Mesenchymal stem cell (in vitro differentiated cells and primary cell): ENCODE measurements at regions not wholly inside any gene's neighbourhood (a gene's known extent, or its start where the extent isn't known, plus 50 kb on each side); places are given as distances from the start of the nearest gene placed in this dataset.

Source experiments
- DNase-seq: peaks from one replicate; pipeline ENCODE4 v3.0.0-alpha.2; 2013
- H2AFZ ChIP-seq: one replicate; pipeline ENCODE4 v1.6.1; 2013; ENCODE audit warnings: low read depth, mild to moderate bottlenecking, control low read depth, inconsistent platforms, low read length, moderate library complexity
- H2AK5ac ChIP-seq: 2 replicates; pipeline ENCODE4 v1.6.1; 2013; ENCODE audit warnings: low read length, moderate library complexity, mild to moderate bottlenecking, inconsistent platforms; ENCODE audit not compliant: severe bottlenecking
- H2BK120ac ChIP-seq: one replicate; pipeline ENCODE4 v1.6.1; 2013; ENCODE audit warnings: low read depth, mild to moderate bottlenecking, inconsistent platforms, low read length, moderate library complexity
- H2BK12ac ChIP-seq, 2 experiments: one replicate each; pipeline ENCODE4 v1.6.1; 2013; ENCODE audit warnings: inconsistent platforms in 2 of 2, low read length in 2 of 2, mild to moderate bottlenecking in 2 of 2, moderate library complexity in 2 of 2, control low read depth in 1 of 2
- H2BK15ac ChIP-seq: one replicate; pipeline ENCODE4 v1.6.1; 2013; ENCODE audit warnings: mild to moderate bottlenecking, low read depth, inconsistent platforms; ENCODE audit not compliant: poor library complexity, severe bottlenecking
- H2BK5ac ChIP-seq: 2 replicates; pipeline ENCODE4 v1.6.1; 2013; ENCODE audit warnings: low read depth, mild to moderate bottlenecking, low read length, control low read depth, inconsistent platforms; ENCODE audit not compliant: poor library complexity, severe bottlenecking
- H3K14ac ChIP-seq, 2 experiments: one replicate each; pipeline ENCODE4 v1.6.1; 2013; ENCODE audit warnings: inconsistent platforms in 2 of 2, low read length in 2 of 2, control low read depth in 1 of 2, mild to moderate bottlenecking in 1 of 2, moderate library complexity in 1 of 2
- H3K18ac ChIP-seq, 2 experiments: one replicate each; pipeline ENCODE4 v1.6.1; 2013; ENCODE audit warnings: inconsistent platforms in 2 of 2, low read length in 2 of 2, control low read depth in 1 of 2, low read depth in 1 of 2, mild to moderate bottlenecking in 1 of 2
- H3K23ac ChIP-seq, 2 experiments: one replicate each; pipeline ENCODE4 v1.6.1; 2013; ENCODE audit warnings: inconsistent platforms in 2 of 2, low read length in 2 of 2, mild to moderate bottlenecking in 2 of 2, moderate library complexity in 2 of 2, control low read depth in 1 of 2
- H3K27ac ChIP-seq: 2 replicates; pipeline ENCODE4 v1.5.1; 2013; ENCODE audit warnings: mild to moderate bottlenecking, moderate library complexity, low read length, control low read depth, inconsistent platforms; ENCODE audit not compliant: poor library complexity, severe bottlenecking
- H3K27me3 ChIP-seq, 2 experiments: 2 replicates each; pipeline versions ENCODE4 v1.6.1 to v1.7.0; 2013; ENCODE audit warnings: low read length in 2 of 2, mild to moderate bottlenecking in 2 of 2, moderate library complexity in 2 of 2, control low read depth in 1 of 2, inconsistent platforms in 1 of 2; ENCODE audit not compliant: control insufficient read depth in 1 of 2, insufficient read depth in 1 of 2
- H3K36me3 ChIP-seq, 2 experiments: 2 replicates each; pipeline versions ENCODE4 v1.6.1 to v1.7.0; 2013; ENCODE audit warnings: low read length in 2 of 2, control low read depth in 1 of 2, inconsistent platforms in 1 of 2, low read depth in 1 of 2, mild to moderate bottlenecking in 1 of 2; ENCODE audit not compliant: insufficient read depth in 2 of 2, control insufficient read depth in 1 of 2
- H3K4ac ChIP-seq, 2 experiments: one replicate each; pipeline ENCODE4 v1.6.1; 2013; ENCODE audit warnings: inconsistent platforms in 2 of 2, low read length in 2 of 2, mild to moderate bottlenecking in 2 of 2, moderate library complexity in 2 of 2, control low read depth in 1 of 2, low read depth in 1 of 2
- H3K4me1 ChIP-seq: 2 replicates; pipeline ENCODE4 v1.6.1; 2013; ENCODE audit warnings: low read depth, low read length, control low read depth; ENCODE audit not compliant: control insufficient read depth, insufficient read depth
- H3K4me2 ChIP-seq: 2 replicates; pipeline ENCODE4 v1.6.1; 2013; ENCODE audit warnings: low read length, mild to moderate bottlenecking, inconsistent platforms; ENCODE audit not compliant: poor library complexity, severe bottlenecking
- H3K4me3 ChIP-seq, 2 experiments: 2 replicates each; pipeline versions ENCODE4 v1.5.1 to v1.7.0; 2013; ENCODE audit warnings: low read length in 2 of 2, mild to moderate bottlenecking in 2 of 2, control low read depth in 1 of 2, low read depth in 1 of 2; ENCODE audit not compliant: insufficient read depth in 1 of 2
- H3K79me1 ChIP-seq: replicated peaks from 2 replicates; pipeline ENCODE4 v1.6.1; 2013; ENCODE audit warnings: mild to moderate bottlenecking, control low read depth, low read length, inconsistent platforms; ENCODE audit not compliant: poor library complexity, severe bottlenecking
- H3K9ac ChIP-seq: 2 replicates; pipeline ENCODE4 v1.7.0; 2013; ENCODE audit warnings: mild to moderate bottlenecking, low read length, moderate library complexity
- H3K9me3 ChIP-seq: 2 replicates; pipeline ENCODE4 v1.7.0; 2013; ENCODE audit warnings: mild to moderate bottlenecking, low read length; ENCODE audit not compliant: control insufficient read depth
- H4K8ac ChIP-seq: one replicate; pipeline ENCODE4 v1.6.1; 2013; ENCODE audit warnings: inconsistent platforms, mild to moderate bottlenecking, low read length, moderate library complexity
- H4K91ac ChIP-seq: one replicate; pipeline ENCODE4 v1.6.1; 2013; ENCODE audit warnings: mild to moderate bottlenecking, low read length, inconsistent platforms
- WGBS: methylation state at CpG from one replicate; pipeline ENCODE4 v1.1.7; 2013; ENCODE audit warnings: mixed read lengths; 5-methylcytosine and 5-hydroxymethylcytosine counted together

DNA sequence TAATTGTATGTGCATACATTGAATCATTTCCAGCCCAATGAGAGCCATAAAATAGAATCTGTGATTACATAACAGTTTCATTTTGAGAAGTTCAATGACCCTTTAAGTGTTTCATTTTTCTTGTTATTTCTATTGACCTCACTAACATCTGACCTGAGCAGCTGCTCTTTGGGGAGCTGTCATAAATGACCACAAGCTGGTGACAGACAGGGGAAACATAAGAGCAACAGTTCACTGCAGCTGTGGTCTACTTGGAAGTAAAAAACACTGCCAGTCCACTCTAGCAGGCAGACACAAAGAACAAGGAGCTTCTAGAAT is 265.4 kb downstream of the DTWD2 start:
- Histone ChIP-seq H3K18ac (no peak overlapping the region), H3K9ac (no peak overlapping the region), H3K4ac (no peak overlapping the region), H4K8ac (no peak overlapping the region), H3K4me3 (no peak overlapping the region), H3K23ac (no peak overlapping the region), H2AFZ (no peak overlapping the region), H4K91ac (no peak overlapping the region), H3K79me1 (no peaks in the 10 kb centered on the region), H3K27ac (no peak overlapping the region), H2AK5ac (no peak overlapping the region), H3K4me2 (no peak overlapping the region), H2BK5ac (no peak overlapping the region), H3K4me1 (no peaks in the 10 kb centered on the region), H2BK15ac (no peak overlapping the region), H2BK12ac (no peak overlapping the region), H3K27me3 (no peaks in the 10 kb centered on the region), H3K14ac (no peak overlapping the region), H3K36me3 (no peaks in the 10 kb centered on the region), H2BK120ac (no peak overlapping the region), H3K9me3 (no peaks in the 10 kb centered on the region)
- no peak for DNase-seq

DNA sequence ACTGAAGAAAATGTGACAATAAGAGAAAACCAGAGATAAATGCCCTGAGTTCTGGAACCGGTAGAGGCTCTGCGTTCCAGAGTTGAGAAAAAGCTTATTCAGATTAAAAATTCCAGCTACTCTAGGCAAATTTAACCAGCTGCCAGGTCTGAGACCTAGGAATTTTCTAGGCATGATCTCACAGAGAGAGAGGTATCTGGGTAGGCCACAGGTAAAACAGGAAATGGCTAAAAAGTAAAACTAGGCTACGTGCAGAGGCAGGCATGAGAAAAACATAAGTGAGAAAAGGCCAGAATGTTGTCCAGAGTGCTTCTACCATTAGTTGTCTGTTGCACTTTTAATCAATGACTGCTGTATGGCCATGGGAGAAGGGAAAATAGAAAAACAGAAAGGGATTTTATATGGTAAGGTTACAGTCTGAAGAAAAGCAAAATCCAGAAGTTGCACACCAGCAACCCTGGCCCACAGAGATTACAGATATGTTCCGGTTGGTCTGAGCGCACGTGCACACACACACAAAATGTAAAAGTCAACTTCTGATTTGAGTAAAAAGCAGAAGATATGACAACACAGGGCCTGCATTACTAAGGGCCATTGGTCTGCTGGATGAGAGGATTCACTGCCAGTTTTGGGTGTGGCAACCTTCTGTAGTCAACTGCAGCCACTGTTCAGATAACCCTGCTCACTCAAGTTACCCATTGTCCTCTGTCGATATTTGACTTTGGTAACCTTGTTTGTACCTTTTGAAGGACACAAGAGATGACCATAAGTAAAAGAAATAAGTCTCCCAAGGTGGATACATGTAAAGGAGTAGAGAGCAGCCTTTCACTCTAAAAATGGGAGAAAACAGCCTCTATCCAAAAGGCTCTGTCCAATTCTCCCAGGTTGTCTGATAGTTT is 266.0 kb downstream of the DTWD2 start:
- Histone ChIP-seq H4K91ac (no peak overlapping the region), H2AK5ac (no peak overlapping the region), H3K9me3 (no peaks in the 10 kb centered on the region)

DNA sequence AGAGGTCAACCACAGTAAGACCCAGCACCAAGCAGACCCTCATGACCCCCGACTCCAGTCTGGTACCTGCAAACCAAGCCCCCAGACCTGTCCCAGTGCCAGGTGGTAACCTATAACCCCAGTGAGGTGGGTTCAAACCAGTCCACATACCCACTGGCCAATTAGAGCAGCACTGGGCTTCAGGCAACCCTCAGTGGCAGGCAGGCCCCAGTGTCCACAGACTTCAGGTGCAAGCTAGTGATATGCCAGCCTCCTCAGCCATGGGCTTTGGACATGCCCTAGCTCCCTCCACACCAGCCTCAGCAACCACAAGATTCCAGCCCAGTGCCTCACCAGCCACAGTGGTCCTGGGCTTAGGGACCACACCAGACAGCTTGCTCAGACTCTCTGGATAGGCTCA is 276.6 kb downstream of the DTWD2 start:
- H2BK15ac ChIP-seq = no peak overlapping the region
- H4K8ac ChIP-seq = no peak overlapping the region
- peak overlapping the region in 1 of 2 experiments; percentile 56 for H3K18ac ChIP-seq
- no peak overlapping the region for H2BK12ac ChIP-seq
- H3K4me1 ChIP-seq = no peaks in the 10 kb centered on the region
- H3K9ac ChIP-seq = no peak overlapping the region
- H3K79me1 ChIP-seq = no peaks in the 10 kb centered on the region
- no peak for DNase-seq
- no peak overlapping the region for H2AFZ ChIP-seq
- no peaks in the 10 kb centered on the region for H3K36me3 ChIP-seq
- H3K4ac ChIP-seq = no peak overlapping the region
- H3K27me3 ChIP-seq = no peaks in the 10 kb centered on the region
- H3K4me3 ChIP-seq = no peak overlapping the region
- H3K4me2 ChIP-seq = no peak overlapping the region
- no peak overlapping the region for H4K91ac ChIP-seq
- H3K9me3 ChIP-seq = peaks cover 21% of the 10 kb centered on the region
- H2BK5ac ChIP-seq = no peak overlapping the region
- no peak overlapping the region for H3K14ac ChIP-seq
- 83% methylated on average over 1 of the region's 1 CpG for WGBS
- H3K23ac ChIP-seq = no peak overlapping the region
- no peak overlapping the region for H3K27ac ChIP-seq
- no peak overlapping the region for H2AK5ac ChIP-seq
- no peak overlapping the region for H2BK120ac ChIP-seq

More for the DNA sequence above, 266.0 kb downstream of the DTWD2 start:
- DNase-seq = no peak
- Histone ChIP-seq H3K14ac (no peak overlapping the region), H3K36me3 (no peaks in the 10 kb centered on the region), H2BK5ac (no peak overlapping the region), H3K4me3 (no peak overlapping the region), H3K9ac (no peak overlapping the region), H2BK12ac (no peak overlapping the region), H2BK120ac (no peak overlapping the region), H3K79me1 (no peaks in the 10 kb centered on the region), H2AFZ (no peak overlapping the region), H3K27me3 (no peaks in the 10 kb centered on the region), H2BK15ac (no peak overlapping the region), H3K4ac (no peak overlapping the region), H3K4me1 (no peaks in the 10 kb centered on the region), H3K4me2 (no peak overlapping the region), H3K23ac (no peak overlapping the region), H3K27ac (no peak overlapping the region), H4K8ac (no peak overlapping the region), H3K18ac (no peak overlapping the region)
- 78% methylated on average over 6 of the region's 7 CpGs for WGBS

DNA sequence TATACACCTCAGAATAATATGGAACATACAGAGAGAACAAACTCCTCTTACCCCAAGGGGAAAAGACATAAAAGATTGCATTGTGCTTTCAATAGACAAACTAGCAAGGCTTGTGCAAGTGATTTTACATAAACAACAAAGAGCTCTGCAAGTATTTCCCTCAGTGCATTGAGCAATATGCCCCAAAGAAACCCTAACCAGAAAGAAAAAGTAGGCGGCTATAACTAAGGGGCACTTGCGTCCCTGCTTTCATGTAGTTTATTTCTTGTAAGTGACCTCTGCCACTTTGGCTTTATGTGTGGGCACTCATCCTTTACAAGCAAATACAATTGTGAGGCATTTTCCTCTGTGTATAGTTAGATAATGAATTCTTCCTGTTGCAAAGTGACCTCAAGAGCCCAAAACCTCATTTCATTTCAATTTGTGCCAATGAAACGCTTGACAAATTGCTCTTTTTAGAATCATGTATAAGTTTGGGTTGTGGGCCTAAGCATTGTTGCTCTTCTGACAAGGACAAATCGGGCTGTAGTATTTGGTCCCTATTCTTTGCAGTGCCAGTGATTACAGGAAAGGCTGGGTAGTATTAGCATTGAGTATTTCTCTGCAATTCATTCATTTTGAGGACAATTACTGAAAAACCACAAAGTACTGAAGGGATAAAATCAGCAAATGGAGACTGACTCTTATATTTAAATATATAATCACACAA is 282.2 kb downstream of the DTWD2 start:
- no peak overlapping the region for H3K27ac ChIP-seq
- no peak overlapping the region for H3K18ac ChIP-seq
- H4K91ac ChIP-seq = no peak overlapping the region
- no peak overlapping the region for H3K23ac ChIP-seq
- H3K4me2 ChIP-seq = no peak overlapping the region
- H3K9me3 ChIP-seq = peaks cover 13% of the 10 kb centered on the region
- H3K79me1 ChIP-seq = no peaks in the 10 kb centered on the region
- H3K4me3 ChIP-seq = no peak overlapping the region
- H2BK120ac ChIP-seq = no peak overlapping the region
- no peak overlapping the region for H2BK5ac ChIP-seq
- H3K4me1 ChIP-seq = no peaks in the 10 kb centered on the region
- no peak overlapping the region for H2BK12ac ChIP-seq
- no peak overlapping the region for H3K14ac ChIP-seq
- H4K8ac ChIP-seq = no peak overlapping the region
- no peak overlapping the region for H2AFZ ChIP-seq
- no peak overlapping the region for H3K9ac ChIP-seq
- H3K4ac ChIP-seq = no peak overlapping the region
- H2BK15ac ChIP-seq = no peak overlapping the region
- 60% methylated on average over 4 of the region's 4 CpGs for WGBS
- no peaks in the 10 kb centered on the region for H3K27me3 ChIP-seq
- no peak overlapping the region for H2AK5ac ChIP-seq
- H3K36me3 ChIP-seq = no peaks in the 10 kb centered on the region
- DNase-seq = peak; percentile 25
